OCI-LY7 (cell line): ENCODE measurements at regions not wholly inside any gene's neighbourhood (a gene's known extent, or its start where the extent isn't known, plus 50 kb on each side); places are given as distances from the start of the nearest gene placed in this dataset.

ENCODE experiments used
- BruUV-seq: library from RNA; stranded (reverse); fragments of 400-500 nt; replicated peaks from 2 replicates; lab custom pipeline; 2021; lab: Mats Ljungman, UMichigan
- CTCF ChIA-PET: fragments of 300-600 bp; sonication (Branson Sonifier 250); formaldehyde crosslinking; loops from one replicate; lab custom pipeline; 2022; ENCODE audit warnings: antibody characterized with exemption; ENCODE audit not compliant: unreplicated experiment; lab: Charles Lee
- POLR2A ChIA-PET: fragments of 300-600 bp; sonication (Branson Sonifier 250); formaldehyde crosslinking; loops from one replicate; lab custom pipeline; 2022; ENCODE audit warnings: antibody characterized with exemption; lab: Charles Lee
- DNase-seq: peaks from one replicate; pipeline ENCODE4 v3.0.0-alpha.2; 2015; ENCODE audit warnings: low spot score
- H2AFZ ChIP-seq: fragments of 200-600 bp; sonication (generic), shearing (Covaris generic); 2 replicates; pipeline ENCODE4 v1.6.1; 2014; ENCODE audit warnings: mild to moderate bottlenecking, antibody characterized with exemption, low read length, moderate library complexity
- H3K27ac ChIP-seq: fragments of 200-600 bp; sonication (generic); 2 replicates; pipeline ENCODE4 v1.5.1; 2014; ENCODE audit warnings: mixed run types, low read depth, mild to moderate bottlenecking, moderate library complexity, low read length, inconsistent platforms; ENCODE audit not compliant: poor library complexity, severe bottlenecking
- H3K36me3 ChIP-seq: fragments of 200-600 bp; sonication (generic); 2 replicates; pipeline ENCODE4 v1.6.1; 2014; ENCODE audit warnings: mild to moderate bottlenecking, antibody characterized with exemption, low read length, moderate library complexity, mixed read lengths; ENCODE audit not compliant: insufficient read depth
- H3K4me1 ChIP-seq: fragments of 200-600 bp; sonication (generic); 2 replicates; pipeline ENCODE4 v1.5.1; 2014; ENCODE audit warnings: mild to moderate bottlenecking, low read length; ENCODE audit not compliant: insufficient read depth, poor library complexity, severe bottlenecking
- H3K4me2 ChIP-seq: fragments of 200-600 bp; sonication (generic); 2 replicates; pipeline ENCODE4 v1.6.1; 2014; ENCODE audit warnings: mild to moderate bottlenecking, low read length
- H3K4me3 ChIP-seq: fragments of 200-600 bp; sonication (generic); 2 replicates; pipeline ENCODE4 v1.5.1; 2014; ENCODE audit warnings: mild to moderate bottlenecking, low read depth, low read length; ENCODE audit not compliant: poor library complexity, severe bottlenecking
- H3K79me2 ChIP-seq: fragments of 200-600 bp; sonication (generic); 2 replicates; pipeline ENCODE4 v1.6.1; 2016; ENCODE audit warnings: low read depth, mild to moderate bottlenecking, low read length, moderate library complexity, mixed read lengths; ENCODE audit not compliant: insufficient read depth
- H3K9me2 ChIP-seq: fragments of 200-600 bp; sonication (generic); 2 replicates; pipeline ENCODE4 v1.6.1; 2016; ENCODE audit warnings: mild to moderate bottlenecking, low read length, mixed read lengths; ENCODE audit not compliant: insufficient read depth
- H3K9me3 ChIP-seq: fragments of 200-600 bp; sonication (generic); 2 replicates; pipeline ENCODE4 v1.6.1; 2014; ENCODE audit warnings: mild to moderate bottlenecking, mixed run types, low read length, mixed read lengths
- H4K20me1 ChIP-seq: fragments of 200-600 bp; sonication (generic); 2 replicates; pipeline ENCODE4 v1.6.1; 2014; ENCODE audit warnings: mild to moderate bottlenecking, antibody characterized with exemption, low read length, moderate library complexity, mixed read lengths; ENCODE audit not compliant: insufficient read depth
- EZH2phosphoT487 ChIP-seq: fragments of 200-600 bp; sonication (generic); IDR thresholded peaks from 2 replicates; pipeline ENCODE4 v1.6.1; 2018; ENCODE audit warnings: low read depth, borderline replicate concordance, mild to moderate bottlenecking, mixed run types, antibody characterized with exemption, low read length, moderate library complexity, mixed read lengths
- intact Hi-C: fragments of 100-400 bp; cut with micrococcal nuclease; formaldehyde crosslinking; loops from one replicate; pipeline ENCODE4 v1.10.0; 2022; ENCODE audit not compliant: unreplicated experiment
- TF ChIP-seq, protein P1 (sequence below): fragments of 200-600 bp; sonication (generic); conservative IDR thresholded peaks from 2 replicates; pipeline ENCODE4 v1.5.1; 2014; ENCODE audit warnings: mild to moderate bottlenecking, antibody characterized with exemption, low read length, moderate library complexity, mixed read lengths

DNA sequence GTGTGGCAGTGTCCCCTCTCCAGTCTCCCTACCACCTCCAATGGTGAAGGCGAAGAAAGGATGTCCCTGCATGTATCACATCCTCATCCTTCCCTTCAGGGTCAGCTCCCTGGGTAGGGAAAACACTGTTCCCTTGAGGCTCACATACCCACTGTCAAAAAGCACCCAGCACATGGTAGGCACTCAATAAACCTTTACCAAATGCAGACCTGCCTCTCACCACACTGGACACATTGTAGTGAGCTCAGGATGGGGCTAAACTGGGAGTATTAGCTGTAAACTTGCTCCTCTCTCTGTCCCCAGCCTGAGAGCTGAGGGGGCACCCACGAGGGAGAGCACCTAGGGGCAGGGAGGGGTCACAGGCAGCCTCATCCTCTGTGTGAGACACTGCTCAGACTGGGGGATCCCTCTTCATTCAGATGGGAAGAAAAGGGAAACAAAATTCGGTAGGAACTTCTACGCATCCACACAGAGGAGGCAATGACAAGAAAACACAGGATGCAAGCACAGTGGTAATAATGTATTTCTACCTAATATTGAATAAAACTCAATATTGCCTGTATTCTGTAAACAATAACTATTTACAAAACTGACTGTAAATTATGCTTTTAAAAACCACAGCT, 101.6 kb upstream of the TOP3B start:
- H3K27ac ChIP-seq, result no peak overlapping the region
- POLR2A ChIA-PET, result interaction anchor here (0.7 to 1.5 kb wide), 3 partner anchors 11 to 27 kb away, joined by 3 to 4 read pairs (median 4); no protein-coding TSS in a partner anchor
- CTCF ChIA-PET, result no interaction called here
- no peaks in the 10 kb centered on the region for H3K9me2 ChIP-seq
- H2AFZ ChIP-seq, result no peak overlapping the region
- H3K79me2 ChIP-seq, result no peaks in the 10 kb centered on the region
- TF ChIP-seq EZH2phosphoT487, result no peak
- TF ChIP-seq, protein P1, sequence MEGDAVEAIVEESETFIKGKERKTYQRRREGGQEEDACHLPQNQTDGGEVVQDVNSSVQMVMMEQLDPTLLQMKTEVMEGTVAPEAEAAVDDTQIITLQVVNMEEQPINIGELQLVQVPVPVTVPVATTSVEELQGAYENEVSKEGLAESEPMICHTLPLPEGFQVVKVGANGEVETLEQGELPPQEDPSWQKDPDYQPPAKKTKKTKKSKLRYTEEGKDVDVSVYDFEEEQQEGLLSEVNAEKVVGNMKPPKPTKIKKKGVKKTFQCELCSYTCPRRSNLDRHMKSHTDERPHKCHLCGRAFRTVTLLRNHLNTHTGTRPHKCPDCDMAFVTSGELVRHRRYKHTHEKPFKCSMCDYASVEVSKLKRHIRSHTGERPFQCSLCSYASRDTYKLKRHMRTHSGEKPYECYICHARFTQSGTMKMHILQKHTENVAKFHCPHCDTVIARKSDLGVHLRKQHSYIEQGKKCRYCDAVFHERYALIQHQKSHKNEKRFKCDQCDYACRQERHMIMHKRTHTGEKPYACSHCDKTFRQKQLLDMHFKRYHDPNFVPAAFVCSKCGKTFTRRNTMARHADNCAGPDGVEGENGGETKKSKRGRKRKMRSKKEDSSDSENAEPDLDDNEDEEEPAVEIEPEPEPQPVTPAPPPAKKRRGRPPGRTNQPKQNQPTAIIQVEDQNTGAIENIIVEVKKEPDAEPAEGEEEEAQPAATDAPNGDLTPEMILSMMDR, result no peak
- intact Hi-C loops, result no loop called here
- no peak overlapping the region for H3K4me3 ChIP-seq
- H4K20me1 ChIP-seq, result no peaks in the 10 kb centered on the region
- no peak for DNase-seq
- no peaks in the 10 kb centered on the region for H3K9me3 ChIP-seq
- no peaks in the 10 kb centered on the region for H3K36me3 ChIP-seq
- H3K4me1 ChIP-seq, result peaks cover 6% of the 10 kb centered on the region
- no peak overlapping the region for H3K4me2 ChIP-seq
- no TSS peak for BruUV-seq

DNA sequence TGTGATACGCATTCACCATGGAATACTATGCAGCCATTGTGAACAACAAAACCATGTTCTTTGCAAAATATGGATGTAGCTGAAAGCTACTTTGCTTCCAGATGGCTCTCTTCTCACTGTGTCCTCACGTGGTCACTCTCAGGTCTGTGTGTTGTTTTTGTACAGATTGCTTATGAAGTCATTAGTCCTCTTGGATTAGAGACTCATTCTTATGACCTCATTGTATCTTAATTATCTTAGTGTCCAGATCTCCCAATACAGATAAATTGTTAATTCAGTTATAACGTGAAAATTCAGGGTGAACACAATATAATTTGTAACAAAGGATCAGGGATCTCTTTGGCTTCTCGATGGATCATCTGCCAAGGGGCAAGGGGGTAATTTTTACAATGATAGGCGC, 100.4 kb upstream of the TOP3B start:
- ChIA-PET POLR2A (interaction anchor here (0.8 to 1.1 kb wide), 2 partner anchors 15 to 18 kb away, joined by 3 read pairs; no protein-coding TSS in a partner anchor), CTCF (no interaction called here)
- no peaks in the 10 kb centered on the region for H3K79me2 ChIP-seq
- H3K9me3 ChIP-seq, result no peaks in the 10 kb centered on the region
- no peaks in the 10 kb centered on the region for H3K9me2 ChIP-seq
- H4K20me1 ChIP-seq, result no peaks in the 10 kb centered on the region
- no TSS peak for BruUV-seq
- no peaks in the 10 kb centered on the region for H3K36me3 ChIP-seq
- peaks cover 6% of the 10 kb centered on the region for H3K4me1 ChIP-seq
- H3K4me3 ChIP-seq, result no peak overlapping the region
- DNase-seq, result no peak
- intact Hi-C loops, result no loop called here
- TF ChIP-seq, protein P1, result no peak
- TF ChIP-seq EZH2phosphoT487, result no peak
- H2AFZ ChIP-seq, result no peak overlapping the region
- no peak overlapping the region for H3K4me2 ChIP-seq
- H3K27ac ChIP-seq, result no peak overlapping the region

DNA sequence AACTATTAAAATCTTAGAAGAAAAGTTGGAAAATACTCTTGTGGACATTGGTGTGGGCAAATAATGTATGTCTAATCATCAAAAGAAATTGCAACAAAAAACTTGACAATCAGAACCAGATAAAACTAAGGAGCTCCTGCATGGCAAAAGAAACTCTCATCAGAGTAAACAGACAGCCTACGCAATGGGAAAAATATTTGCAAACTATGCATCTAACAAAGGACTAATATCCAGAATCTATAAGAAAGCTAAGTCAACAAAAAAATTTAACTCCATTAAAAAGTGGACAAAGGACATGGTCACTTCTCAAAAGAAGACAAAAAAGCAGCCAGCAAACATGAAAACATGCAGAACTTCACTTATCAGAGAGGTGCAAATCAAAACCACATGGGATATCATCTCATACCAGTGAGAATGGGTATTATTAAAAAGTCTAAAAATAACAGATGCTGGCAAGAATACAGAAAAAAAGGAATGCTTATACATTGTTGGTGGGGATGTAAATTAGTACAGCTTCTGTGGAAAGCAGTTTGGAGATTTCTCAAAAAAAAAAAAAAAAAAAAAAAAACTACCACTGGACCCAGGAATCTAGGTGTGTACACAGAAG, 99.7 kb upstream of the TOP3B start:
- CTCF ChIA-PET, result no interaction called here
- H3K4me1 ChIP-seq, result peaks cover 6% of the 10 kb centered on the region
- H3K4me3 ChIP-seq, result no peak overlapping the region
- H3K36me3 ChIP-seq, result no peaks in the 10 kb centered on the region
- H3K4me2 ChIP-seq, result no peak overlapping the region
- no peaks in the 10 kb centered on the region for H3K79me2 ChIP-seq
- H2AFZ ChIP-seq, result no peak overlapping the region
- TF ChIP-seq, protein P1, result no peak
- TF ChIP-seq EZH2phosphoT487, result no peak
- intact Hi-C loops, result no loop called here
- DNase-seq, result no peak
- H3K9me2 ChIP-seq, result no peaks in the 10 kb centered on the region
- no peaks in the 10 kb centered on the region for H4K20me1 ChIP-seq
- POLR2A ChIA-PET, result interaction anchor here (1.1 kb wide), 1 partner anchor 17 kb away, joined by 3 read pairs; no protein-coding TSS in a partner anchor
- H3K27ac ChIP-seq, result no peak overlapping the region
- no peaks in the 10 kb centered on the region for H3K9me3 ChIP-seq
- no TSS peak for BruUV-seq
